HG02588 (cell line): ENCODE measurements at regions not wholly inside any gene's neighbourhood (a gene's known extent, or its start where the extent isn't known, plus 50 kb on each side); places are given as distances from the start of the nearest gene placed in this dataset.
"Not testable (repeated sequence)": the region's sequence is repeated elsewhere in the genome, so short reads cannot be mapped to it uniquely, and the experiment has no call there.

Experiments
- ATAC-seq: cut with Tn5 transposase; IDR thresholded peaks from one replicate; pipeline ENCODE4 v1.9.1; 2021; ENCODE audit warnings: mild to moderate bottlenecking, moderate library complexity; ENCODE audit not compliant: unreplicated experiment

DNA sequence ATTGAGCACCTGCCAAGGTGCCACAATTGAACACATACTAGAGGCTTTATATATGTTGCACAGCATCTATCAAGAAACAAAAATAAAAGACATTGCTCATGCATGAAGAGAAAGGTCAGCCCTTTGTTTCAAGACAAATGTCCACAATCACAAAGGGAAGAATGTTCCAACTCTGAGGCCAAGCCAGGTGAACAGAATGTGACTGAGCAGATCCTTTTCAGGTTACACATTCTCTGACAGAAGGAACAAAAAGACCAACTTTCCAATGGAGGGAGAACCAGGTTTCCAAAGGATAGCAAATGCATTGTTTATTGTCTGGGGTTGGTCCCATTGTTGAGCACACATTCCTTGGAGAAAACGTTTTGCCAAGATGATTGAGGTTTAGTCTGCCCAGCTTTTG, 50.2 kb upstream of the FAM174B start:
- ATAC-seq: no peak

DNA sequence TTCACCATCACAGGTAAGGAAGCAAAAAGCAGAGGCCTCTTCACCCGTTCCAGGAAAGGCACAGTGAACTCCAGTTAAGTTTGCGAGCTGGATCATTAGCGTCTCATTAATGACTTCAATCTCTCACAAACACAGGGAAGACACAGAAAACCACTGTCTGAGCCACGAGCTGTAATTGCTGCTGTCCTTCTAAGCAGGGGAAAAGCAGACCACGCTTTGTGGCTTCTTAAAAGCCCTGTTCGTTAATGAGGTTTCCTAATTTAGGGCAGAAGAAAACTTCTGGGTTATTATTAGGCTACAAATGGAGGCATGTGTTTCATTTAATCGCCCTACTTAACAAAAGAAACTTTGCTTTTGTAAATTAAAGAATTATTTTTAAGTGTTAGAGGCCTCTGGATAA, 50.6 kb upstream of the FAM174B start:
- no peak for ATAC-seq

DNA sequence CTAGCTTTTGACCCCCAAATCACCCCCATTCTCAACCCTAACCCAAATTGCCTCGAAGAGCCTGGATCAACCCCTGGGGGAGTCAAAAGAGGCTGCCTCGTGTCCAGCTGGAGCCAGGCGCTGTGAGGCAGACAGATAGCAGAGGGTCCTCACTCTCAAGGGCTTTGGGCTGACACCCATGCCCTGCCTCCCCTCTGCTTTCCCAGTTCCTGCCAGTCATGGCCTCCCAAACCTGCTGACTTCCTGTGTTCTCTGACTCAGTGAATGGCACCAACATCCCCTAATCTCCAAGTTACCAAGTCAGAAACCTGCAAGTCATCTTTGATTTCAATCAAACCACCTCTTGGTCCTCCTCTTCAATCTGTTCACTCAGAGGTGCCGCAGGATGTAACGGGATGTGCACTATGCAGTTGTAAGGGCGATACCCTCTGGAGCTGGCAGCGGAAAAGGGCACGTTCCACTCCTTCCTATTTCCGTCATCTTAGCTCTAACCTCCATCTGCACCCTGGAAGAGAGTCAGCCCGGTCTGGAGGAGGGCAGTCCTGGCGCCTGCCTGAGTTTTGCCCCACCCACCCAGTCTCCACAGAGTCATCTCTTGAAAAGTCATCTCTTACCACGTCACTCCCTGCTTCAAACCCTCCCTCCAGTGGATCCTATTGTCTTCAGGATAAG, 52.4 kb upstream of the FAM174B start:
- ATAC-seq: no peak

DNA sequence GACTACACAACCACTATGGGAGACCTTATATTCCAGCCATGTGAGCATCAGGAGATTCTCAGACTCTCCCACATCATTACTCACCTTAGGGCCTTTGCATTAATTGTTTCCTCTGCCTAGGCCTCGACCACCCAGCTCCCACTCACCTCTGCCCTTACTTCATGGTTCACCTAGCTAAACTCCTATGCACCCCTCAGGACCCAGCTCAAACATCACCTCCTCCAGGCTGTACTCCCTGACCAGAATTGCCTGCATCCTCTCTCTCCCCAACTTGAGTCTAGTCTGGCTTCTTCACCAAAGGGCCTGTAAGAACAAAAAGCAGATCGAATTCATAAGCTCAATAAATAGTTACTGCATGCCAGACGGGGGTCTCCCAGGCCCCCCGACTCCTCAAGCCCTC, 53.1 kb upstream of the FAM174B start:
- ATAC-seq: no peak

DNA sequence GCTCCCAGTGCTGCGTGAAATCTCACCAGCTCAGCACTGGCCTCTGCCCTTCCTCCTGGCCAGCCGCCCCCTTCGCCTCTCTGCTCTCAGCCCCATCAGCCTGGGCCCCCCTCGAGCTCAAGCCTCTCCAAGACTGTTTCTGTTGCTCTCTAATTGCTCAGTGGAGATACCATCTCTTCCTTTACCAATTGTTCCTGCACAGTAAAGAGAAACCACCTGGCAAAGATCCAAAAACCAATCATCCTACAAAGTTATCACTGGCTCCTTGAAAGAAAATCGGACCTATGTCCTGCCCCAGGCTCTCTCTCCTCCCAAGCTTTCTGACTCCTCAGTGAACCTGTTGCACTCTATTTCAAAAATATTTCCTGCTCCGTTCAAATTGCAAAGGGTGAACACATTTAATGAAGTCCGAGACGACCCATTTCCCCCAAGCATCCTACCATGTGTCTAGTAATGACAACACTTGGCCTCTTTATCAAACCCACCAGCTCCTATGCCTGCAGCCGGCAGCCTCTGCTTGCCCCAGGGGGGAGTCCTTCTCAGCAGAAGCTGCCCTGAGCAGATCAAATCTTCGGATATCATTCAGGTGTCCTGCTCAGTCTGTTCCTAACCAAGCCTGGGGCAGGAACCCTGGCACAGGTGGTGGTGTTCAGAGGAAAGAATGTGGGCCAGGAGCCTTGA, 53.7 kb upstream of the FAM174B start:
- ATAC-seq: no peak

DNA sequence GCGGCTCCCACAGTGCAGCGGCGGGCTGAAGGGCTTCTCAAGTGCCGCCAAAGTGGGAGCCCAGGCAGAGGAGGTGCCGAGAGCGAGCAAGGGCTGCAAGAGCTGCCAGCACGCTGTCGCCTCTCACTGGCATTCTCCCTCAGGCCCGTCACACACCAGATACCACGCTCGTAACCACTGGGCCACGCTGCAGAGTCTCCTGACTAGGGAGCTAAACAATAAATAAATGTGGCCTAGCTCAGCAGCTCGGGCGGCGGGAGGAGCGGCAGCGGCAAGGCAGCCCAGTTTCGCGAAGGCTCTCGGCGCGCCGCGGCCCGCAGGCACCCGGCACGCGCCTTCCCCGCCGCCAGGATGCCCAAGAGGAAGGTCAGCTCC, 55.9 kb upstream of the FAM174B start:
- ATAC-seq: no peak

DNA sequence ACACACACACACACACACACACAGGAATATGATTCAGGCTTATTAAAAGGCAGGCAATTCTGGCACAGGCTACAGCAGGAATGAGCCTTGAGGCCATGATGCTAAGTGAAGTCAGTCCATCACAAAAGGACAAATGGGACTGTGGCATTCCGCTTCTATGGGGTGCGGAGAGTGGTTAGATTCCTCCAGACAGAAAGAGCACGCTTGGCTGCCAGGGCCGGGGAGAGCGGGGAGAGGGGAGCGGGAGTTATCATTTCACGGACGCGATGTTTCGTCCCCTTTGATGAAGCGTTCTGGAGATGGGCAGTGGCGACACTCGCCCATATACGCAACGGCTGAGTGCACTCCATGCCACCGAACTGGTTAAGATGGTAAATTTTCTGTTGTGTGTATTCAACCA, 58.5 kb upstream of the FAM174B start:
- peak; percentile 16 for ATAC-seq

DNA sequence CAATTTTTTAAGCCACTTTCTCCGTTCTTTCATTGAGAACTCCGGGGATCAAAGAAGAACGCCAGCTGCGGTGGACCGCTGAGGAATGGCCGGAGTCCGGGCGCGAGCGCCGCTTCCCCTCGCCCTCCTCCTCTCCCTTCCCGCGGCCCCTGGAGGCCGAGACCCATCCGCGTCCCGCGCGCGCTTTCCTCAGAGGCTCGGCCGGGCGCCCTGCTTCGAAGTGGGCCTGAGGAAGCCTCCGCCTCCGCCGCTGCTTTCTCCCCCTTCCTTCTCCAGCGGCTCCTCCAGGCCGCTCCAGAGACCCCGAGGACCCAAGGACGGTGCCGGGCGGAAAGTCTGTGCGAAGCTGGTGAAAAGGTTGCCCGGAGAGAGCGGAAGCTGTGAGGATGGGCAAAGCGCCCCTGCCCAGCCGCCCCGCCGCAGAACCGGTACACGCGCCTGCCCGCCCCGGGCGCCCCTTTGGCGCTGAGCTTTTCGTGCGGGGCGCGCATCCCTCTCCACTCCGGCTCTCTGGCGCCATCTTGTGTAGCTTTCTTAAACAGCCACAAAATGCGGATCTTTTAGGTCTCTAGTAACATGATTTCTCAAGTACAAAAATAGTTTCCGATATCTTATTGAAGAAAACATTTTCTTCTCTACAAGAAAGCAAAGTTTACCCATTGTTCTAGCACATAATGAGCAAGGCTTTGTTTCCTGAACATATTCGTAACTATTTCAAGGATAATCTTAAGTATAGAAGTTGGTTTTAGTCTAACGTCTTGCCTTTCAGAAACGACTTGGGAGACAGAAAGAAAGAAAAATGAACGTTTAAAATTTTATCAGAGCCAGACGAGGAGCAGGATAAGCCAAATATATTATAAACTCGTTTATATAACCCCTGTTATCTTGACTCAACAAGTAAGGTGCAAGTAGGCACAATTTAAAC, 59.2 kb upstream of the FAM174B start:
- ATAC-seq: peak; percentile 87

DNA sequence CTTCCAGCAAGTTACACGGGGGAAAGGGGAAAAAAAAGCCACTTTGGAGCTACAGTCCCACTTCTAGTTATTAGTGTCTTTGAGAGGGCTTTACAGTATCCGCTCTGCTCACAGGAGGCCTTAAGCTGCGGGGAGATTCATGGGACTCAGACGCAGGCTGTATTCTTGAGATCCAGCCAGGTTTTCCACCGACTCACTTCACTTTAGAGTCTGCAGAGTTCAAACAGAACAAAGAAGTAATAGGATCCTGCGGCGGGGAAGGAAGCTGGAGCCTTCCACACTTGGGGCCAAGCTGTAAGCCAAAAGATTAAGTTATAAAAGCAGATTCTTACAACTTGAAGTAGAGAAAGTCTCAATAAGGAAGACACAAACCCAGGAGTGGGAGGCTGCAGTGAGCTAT, 60.2 kb upstream of the FAM174B start:
- ATAC-seq: no peak

DNA sequence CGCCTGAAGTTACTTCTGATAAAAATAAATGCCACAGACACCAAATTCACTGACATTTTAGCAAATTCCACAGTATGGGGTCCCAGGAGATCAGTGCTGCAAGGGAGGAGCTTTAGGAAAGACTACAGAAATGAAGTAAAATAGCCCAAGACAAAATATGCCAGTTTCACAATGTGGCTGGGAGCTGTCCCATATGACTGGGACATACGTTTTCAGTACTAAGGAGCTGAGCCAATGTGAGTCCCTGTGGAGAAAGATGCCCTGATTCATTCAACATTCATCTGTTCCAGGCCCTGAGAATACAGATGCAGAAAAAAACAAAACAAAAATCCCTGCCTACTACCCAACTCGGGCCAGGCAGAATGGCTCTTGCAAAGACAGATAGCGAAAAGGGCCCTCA, 63.4 kb upstream of the FAM174B start:
- ATAC-seq: no peak

DNA sequence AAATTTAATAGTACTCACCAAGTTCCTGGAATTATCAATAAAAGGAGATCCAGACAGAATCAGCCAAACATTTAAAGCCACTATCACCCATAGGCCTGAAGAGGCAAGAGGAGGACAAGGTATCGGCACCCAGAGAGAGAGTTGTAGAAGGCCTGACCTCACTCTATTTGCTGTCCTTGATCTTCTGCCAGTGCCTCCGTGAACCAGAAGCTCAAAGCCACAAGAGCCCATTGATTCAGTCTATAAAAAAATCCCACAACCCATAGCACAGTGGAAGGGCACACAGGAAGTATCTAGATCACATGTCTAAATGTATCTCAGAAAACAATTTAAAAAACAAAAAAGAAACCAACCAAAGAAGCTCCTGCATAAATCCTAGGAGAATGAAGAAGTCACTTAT, 68.6 kb upstream of the FAM174B start:
- no peak for ATAC-seq

DNA sequence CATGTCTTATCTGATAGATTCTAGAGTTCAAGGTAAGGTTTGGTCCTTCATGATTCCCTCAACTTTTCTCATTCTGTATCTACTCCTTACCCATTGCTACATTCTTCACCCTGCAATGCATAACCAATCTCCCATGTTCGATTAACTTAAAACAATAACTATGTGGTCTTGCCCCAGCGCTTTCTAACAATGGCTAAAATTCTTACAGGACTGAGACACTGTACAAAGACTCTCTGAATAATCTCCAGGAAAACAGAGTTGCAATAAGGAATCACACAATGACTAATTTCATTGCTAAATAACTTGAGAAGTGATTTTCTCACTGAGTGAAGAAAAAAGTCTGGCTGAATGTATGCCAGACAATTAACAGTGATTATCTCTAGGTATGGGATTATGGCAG, 69.6 kb upstream of the FAM174B start:
- no peak for ATAC-seq

DNA sequence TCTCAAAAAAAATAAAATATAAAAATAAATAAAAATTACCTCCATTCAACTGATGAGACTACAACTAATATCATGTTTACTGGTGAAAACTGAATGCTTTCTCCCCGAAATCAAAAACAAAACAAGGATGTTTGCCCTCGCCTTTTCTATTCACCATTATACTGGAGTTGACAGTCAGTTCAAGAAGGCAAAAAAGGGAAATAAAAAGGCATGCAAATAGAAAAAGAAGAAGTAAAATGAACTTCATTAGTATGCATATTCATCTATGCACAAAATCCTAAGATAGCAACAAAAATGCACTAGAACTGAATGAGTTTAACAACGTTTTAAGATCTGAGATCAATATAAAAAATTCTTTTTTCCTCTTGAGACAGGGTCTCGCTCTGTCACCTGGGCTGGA, 72.7 kb upstream of the FAM174B start:
- ATAC-seq: no peak

DNA sequence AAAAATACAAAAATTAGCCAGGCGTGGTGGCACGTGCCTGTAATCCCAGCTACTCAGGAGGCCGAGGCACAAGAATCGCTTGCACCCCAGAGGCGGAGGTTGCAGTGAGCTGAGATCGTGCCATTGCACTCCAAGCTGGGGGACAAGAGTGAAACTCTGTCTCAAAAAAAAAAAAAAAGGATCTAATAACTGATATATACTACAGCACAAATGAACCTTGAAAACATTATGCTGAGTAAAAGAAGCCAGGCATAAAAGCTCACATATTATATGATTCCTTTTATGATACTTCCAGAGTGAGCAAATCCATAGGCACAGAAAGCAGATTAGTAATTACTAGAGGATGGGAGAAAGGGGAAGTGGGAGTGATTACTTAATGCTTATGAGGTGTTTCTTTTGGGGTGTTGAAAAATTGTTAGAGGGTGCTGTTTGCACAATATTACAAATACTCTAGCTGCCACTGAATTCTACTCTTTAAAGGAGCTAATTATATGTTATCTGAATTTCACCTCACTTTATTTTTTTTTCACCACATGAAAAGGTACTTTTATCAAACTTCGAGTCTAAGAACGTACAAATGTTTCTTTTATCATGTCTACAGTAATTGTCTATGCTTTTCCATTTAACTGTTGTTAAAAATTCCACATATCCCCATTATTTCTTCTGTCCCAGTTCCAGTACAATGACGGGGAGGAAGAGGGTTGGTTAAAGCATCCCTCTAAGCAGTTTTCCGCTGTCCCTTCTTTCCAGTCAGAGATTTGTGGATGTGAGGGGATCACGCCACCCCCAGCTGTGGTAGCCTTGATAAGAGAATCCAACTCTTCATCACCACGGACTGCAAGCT, 77.7 kb upstream of the FAM174B start:
- no peak for ATAC-seq

DNA sequence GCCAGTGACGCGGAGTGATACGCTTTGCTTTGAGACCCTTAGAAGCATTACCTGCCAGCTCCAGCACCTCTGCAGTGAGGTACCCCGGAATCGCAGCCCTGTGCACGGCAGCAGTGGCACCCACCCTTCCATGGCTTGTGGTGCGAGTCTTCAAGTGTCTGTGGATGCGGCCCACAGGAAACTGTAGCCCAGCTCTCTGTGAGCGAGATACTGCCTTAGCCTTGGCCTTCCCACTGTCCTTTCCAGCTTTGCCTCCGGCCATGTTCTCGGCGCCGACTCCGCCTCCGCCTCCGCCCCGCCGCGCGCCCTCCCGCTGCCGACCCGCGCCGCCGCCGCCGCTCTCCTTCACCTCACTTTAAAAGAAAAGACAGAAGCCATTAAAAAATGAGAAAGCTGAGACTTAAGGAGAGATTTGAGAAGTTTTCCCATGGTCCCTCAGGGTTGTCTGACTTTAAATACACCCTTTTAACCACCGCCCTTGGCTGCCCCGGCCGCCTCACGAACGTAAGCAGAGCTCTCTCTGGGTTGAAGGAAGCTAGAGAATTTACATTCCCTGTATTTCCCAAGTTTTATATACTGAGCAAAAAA, 78.5 kb upstream of the FAM174B start:
- no peak for ATAC-seq

DNA sequence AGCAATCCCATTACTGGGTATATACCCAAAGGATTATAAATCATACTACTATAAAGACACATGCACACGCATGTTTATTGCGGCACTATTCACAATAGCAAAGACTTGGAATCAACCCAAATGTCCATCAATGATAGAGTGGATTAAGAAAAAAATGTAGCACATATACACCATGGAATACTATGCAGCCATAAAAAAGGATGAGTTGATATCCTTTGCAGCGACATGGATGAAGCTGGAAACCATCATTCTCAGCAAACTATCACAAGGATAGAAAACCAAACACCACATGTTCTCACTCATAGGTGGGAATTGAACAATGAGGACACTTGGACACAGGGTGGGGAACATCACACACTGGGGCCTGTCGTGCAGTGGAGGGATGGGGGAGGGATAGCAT, 83.7 kb upstream of the FAM174B start:
- not testable (repeated sequence) for ATAC-seq

DNA sequence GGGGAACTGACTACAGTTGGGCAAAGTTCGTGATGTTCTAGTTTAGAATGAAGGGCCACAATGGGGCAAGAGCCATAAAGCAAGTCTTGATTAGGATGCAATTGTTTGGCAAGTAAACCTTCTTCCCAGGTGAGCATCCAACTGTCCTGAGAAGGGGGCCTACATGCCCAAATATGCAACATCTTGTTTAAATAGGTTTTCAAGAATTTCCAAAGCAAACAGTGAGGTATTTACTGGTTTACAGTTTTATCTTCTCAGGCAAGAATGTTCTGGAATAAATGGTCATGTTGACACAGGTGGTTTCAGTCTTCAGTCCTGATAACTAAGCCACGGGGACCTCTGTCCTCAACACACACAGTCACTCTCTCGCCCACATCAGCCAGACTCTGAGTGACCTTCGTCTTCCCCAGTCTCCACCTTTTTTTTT, 90.3 kb upstream of the FAM174B start:
- no peak for ATAC-seq

DNA sequence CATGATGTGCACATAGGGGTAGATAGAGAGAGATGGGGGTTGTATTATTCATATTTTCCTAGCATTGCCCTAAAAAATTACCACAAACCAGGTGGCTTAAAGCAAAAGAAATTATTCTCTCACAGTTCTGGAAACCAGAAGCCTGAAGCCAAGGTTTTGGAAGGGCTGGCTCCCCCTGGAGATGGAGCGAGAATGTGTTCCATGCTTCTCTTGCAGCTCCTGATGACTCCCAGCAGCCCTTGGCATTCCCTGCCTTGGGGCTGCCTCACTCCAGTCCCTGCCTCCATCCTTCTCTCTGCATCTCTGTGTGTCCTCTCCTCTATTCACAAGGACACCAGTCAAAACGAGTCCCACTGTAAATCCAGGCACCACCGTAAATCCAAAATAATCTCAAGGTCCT, 91.5 kb upstream of the FAM174B start:
- no peak for ATAC-seq

DNA sequence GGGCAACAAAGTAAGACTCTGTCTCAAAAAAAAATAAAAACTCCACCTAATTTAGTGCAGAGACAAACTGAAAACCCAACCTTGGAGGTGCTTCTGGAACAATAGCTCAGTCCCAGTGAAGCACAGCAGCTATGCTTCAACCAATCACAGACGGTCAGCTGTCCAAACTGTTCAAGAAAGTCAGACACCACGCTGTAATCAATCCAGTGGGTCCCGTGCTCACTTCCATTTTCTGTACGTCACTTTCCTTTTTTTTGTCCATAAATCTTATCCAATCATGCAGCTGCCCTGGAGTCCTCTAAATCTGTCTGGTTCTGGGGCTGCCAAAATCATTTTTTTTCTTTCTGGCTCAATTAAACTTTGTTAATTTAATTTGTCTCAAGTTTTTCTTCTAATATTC, 93.6 kb upstream of the FAM174B start:
- no peak for ATAC-seq

DNA sequence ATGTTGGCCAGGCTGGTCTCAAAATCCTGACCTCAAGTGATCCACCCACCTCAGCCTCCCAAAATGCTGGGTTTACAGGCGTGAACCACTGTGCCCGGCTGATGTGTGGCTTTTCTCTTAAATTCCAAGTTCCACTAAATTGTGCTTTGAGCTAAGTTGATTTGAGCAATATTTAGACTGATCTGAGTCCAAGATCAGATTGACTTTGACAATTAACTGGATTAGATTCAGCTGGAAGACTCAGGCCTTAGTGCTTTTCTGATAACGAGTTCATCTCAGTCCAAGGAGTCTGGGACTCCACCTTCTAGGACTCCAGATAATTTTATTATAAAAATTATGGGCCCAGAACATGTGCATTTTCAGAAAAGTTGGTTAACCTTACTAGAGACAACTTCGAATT, 94.4 kb upstream of the FAM174B start:
- no peak for ATAC-seq

DNA sequence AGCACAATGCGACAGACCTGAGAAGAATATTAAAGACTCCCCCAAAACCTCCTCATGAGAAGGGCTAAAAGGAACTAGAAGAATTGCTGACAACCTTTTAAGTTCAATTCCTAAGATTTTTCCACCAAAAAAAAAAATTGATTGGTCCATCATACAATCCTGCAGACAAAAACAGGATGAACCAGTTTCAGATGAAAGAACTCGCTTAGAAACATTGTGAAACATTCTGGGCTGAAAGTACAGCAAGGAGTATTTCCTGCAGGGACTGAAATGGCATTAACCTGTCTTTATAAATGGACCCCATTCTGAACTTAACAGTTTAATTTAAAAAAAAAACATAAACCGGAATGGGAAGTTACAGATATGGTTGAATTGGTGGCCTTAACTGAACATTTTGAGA, 96.0 kb upstream of the FAM174B start:
- no peak for ATAC-seq
